C4-2B (cell line): ENCODE measurements at regions not wholly inside any gene's neighbourhood (a gene's known extent, or its start where the extent isn't known, plus 50 kb on each side); places are given as distances from the start of the nearest gene placed in this dataset.

ENCODE experiments used
- ZFX ChIP-seq: fragments of 450-650 bp; IDR thresholded peaks from 2 replicates; pipeline ENCODE4 v1.6.1; 2017
- TF ChIP-seq, protein P1 (sequence below): fragments of 450-650 bp; conservative IDR thresholded peaks from 2 replicates; pipeline ENCODE4 v1.5.1; 2017; ENCODE audit warnings: mild to moderate bottlenecking

DNA sequence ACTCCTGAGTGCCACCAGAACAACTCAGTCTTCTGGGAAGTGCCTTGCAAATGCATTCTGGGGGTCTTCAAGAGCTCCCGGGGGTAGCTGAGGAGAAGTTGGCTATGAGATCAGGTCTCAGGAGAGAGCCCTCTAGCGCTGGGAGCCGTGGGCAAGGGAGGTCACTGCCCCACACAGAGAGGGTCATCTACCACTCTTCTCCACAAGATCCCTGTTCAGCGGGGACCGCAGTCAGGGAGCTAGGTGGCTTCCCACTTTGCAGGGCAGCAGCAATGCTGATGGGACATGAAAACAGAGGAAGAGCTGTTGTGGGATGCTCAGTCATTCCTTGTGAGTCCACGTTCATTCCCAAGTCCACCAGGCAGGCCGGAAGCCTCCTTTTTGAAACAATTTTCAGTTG, 66.6 kb downstream of the ACKR3 start:
- TF ChIP-seq, protein P1, sequence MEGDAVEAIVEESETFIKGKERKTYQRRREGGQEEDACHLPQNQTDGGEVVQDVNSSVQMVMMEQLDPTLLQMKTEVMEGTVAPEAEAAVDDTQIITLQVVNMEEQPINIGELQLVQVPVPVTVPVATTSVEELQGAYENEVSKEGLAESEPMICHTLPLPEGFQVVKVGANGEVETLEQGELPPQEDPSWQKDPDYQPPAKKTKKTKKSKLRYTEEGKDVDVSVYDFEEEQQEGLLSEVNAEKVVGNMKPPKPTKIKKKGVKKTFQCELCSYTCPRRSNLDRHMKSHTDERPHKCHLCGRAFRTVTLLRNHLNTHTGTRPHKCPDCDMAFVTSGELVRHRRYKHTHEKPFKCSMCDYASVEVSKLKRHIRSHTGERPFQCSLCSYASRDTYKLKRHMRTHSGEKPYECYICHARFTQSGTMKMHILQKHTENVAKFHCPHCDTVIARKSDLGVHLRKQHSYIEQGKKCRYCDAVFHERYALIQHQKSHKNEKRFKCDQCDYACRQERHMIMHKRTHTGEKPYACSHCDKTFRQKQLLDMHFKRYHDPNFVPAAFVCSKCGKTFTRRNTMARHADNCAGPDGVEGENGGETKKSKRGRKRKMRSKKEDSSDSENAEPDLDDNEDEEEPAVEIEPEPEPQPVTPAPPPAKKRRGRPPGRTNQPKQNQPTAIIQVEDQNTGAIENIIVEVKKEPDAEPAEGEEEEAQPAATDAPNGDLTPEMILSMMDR: no peak
- TF ChIP-seq ZFX: no peak
